IMR-90 (cell line): ENCODE measurements at regions not wholly inside any gene's neighbourhood (a gene's known extent, or its start where the extent isn't known, plus 50 kb on each side); places are given as distances from the start of the nearest gene placed in this dataset.

ENCODE experiments used
- ATAC-seq: fragments of 200-7000 bp; cut with Tn5 transposase; 2 replicates; pipeline ENCODE4 v1.9.1; 2020; ENCODE audit warnings: low read depth, mild to moderate bottlenecking, moderate library complexity
- BruUV-seq: library from RNA; stranded (reverse); fragments of 400-500 nt; replicated peaks from 2 replicates; lab custom pipeline; 2021; lab: Mats Ljungman, UMichigan
- CTCF ChIA-PET: fragments of 300-600 bp; formaldehyde crosslinking; extraction: SDS; loops from one replicate; lab custom pipeline; 2021; ENCODE audit warnings: antibody characterized with exemption; lab: Yijun Ruan, JAX
- POLR2A ChIA-PET: fragments of 300-600 bp; sonication (Branson Sonifier 250); formaldehyde crosslinking; loops from one replicate; lab custom pipeline; 2022; ENCODE audit warnings: antibody characterized with exemption; ENCODE audit not compliant: unreplicated experiment; lab: Charles Lee
- DNase-seq: peaks from one replicate; pipeline ENCODE4 v3.0.0; 2013
- H2AFZ ChIP-seq: replicated peaks from 2 replicates; pipeline ENCODE3; 2013; ENCODE audit warnings: low read length, mild to moderate bottlenecking; ENCODE audit not compliant: poor library complexity
- H2AK5ac ChIP-seq: 2 replicates; pipeline ENCODE4 v1.6.1; 2013; ENCODE audit warnings: low read depth, low read length, inconsistent platforms
- H2AK9ac ChIP-seq: replicated peaks from 2 replicates; pipeline ENCODE3; 2013; ENCODE audit warnings: mild to moderate bottlenecking, low read depth, low read length, moderate library complexity; ENCODE audit not compliant: poor library complexity
- H2BK120ac ChIP-seq: 2 replicates; pipeline ENCODE4 v1.6.1; 2013; ENCODE audit warnings: low read depth, low read length, inconsistent platforms
- H2BK15ac ChIP-seq: 3 replicates; pipeline ENCODE4 v1.6.1; 2013; ENCODE audit warnings: low read depth, low read length, inconsistent platforms
- H2BK20ac ChIP-seq: 2 replicates; pipeline ENCODE4 v1.6.1; 2013; ENCODE audit warnings: low read depth, mild to moderate bottlenecking, inconsistent platforms, low read length, moderate library complexity
- H2BK5ac ChIP-seq: 2 replicates; pipeline ENCODE4 v1.6.1; 2013; ENCODE audit warnings: mild to moderate bottlenecking, low read depth, low read length, inconsistent platforms; ENCODE audit not compliant: poor library complexity, severe bottlenecking
- H3K14ac ChIP-seq: replicated peaks from 2 replicates; pipeline ENCODE4 v1.6.1; 2013; ENCODE audit warnings: low read depth, low read length, inconsistent platforms
- H3K18ac ChIP-seq: 2 replicates; pipeline ENCODE4 v1.6.1; 2013; ENCODE audit warnings: low read depth, low read length, control low read depth
- H3K23ac ChIP-seq: 2 replicates; pipeline ENCODE4 v1.6.1; 2013; ENCODE audit warnings: low read depth, low read length, inconsistent platforms
- H3K27ac ChIP-seq: 2 replicates; pipeline ENCODE4 v1.5.1; 2013; ENCODE audit warnings: mild to moderate bottlenecking, control low read depth, low read length; ENCODE audit not compliant: insufficient read depth
- H3K27me3 ChIP-seq: 2 replicates; pipeline ENCODE4 v1.6.1; 2013; ENCODE audit warnings: low read length; ENCODE audit not compliant: control insufficient read depth, insufficient read depth
- H3K36me3 ChIP-seq: 2 replicates; pipeline ENCODE4 v1.6.1; 2013; ENCODE audit warnings: low read length, mixed read lengths; ENCODE audit not compliant: control insufficient read depth, insufficient read depth
- H3K4ac ChIP-seq: 2 replicates; pipeline ENCODE4 v1.6.1; 2013; ENCODE audit warnings: low read depth, low read length, inconsistent platforms
- H3K4me1 ChIP-seq: 2 replicates; pipeline ENCODE4 v1.6.1; 2013; ENCODE audit warnings: low read length, mixed read lengths; ENCODE audit not compliant: control insufficient read depth, insufficient read depth
- H3K4me2 ChIP-seq: 2 replicates; pipeline ENCODE4 v1.6.1; 2013; ENCODE audit warnings: low read depth, mild to moderate bottlenecking, control low read depth, low read length, moderate library complexity
- H3K4me3 ChIP-seq: 2 replicates; pipeline ENCODE4 v1.5.1; 2013; ENCODE audit warnings: low read depth, mild to moderate bottlenecking, control low read depth, low read length, moderate library complexity; ENCODE audit not compliant: insufficient read depth
- H3K56ac ChIP-seq: 2 replicates; pipeline ENCODE4 v1.6.1; 2013; ENCODE audit warnings: low read length, inconsistent platforms; ENCODE audit not compliant: insufficient read depth; ENCODE audit errors: extremely low read depth
- H3K79me1 ChIP-seq, 2 experiments: 2 replicates each; pipeline ENCODE4 v1.6.1; 2013; ENCODE audit warnings: low read length in 2 of 2, inconsistent platforms in 1 of 2, low read depth in 1 of 2
- H3K9ac ChIP-seq: 2 replicates; pipeline ENCODE4 v1.6.1; 2013; ENCODE audit warnings: low read depth, low read length, control low read depth
- H3K9me1 ChIP-seq: 2 replicates; pipeline ENCODE4 v1.6.1; 2013; ENCODE audit warnings: low read length, inconsistent platforms; ENCODE audit not compliant: insufficient read depth
- H3K9me3 ChIP-seq: 2 replicates; pipeline ENCODE4 v1.6.1; 2013; ENCODE audit warnings: low read length; ENCODE audit not compliant: control insufficient read depth, insufficient read depth
- H4K20me1 ChIP-seq: 2 replicates; pipeline ENCODE4 v1.6.1; 2013; ENCODE audit warnings: low read length, inconsistent platforms; ENCODE audit not compliant: insufficient read depth
- H4K5ac ChIP-seq: 2 replicates; pipeline ENCODE4 v1.6.1; 2013; ENCODE audit warnings: mild to moderate bottlenecking, low read depth, low read length, control low read depth
- H4K8ac ChIP-seq, 2 experiments: 2 replicates each; pipeline ENCODE4 v1.6.1; 2013; ENCODE audit warnings: low read depth in 2 of 2, low read length in 2 of 2, control low read depth in 1 of 2, inconsistent platforms in 1 of 2
- H4K91ac ChIP-seq: 2 replicates; pipeline ENCODE4 v1.6.1; 2013; ENCODE audit warnings: low read depth, low read length, inconsistent platforms; ENCODE audit not compliant: insufficient read depth
- BHLHE40 ChIP-seq: fragments of 150-350 bp; IDR thresholded peaks from 2 replicates; pipeline ENCODE4 v1.6.1; 2016; ENCODE audit warnings: mild to moderate bottlenecking, low read depth, low read length
- FOS ChIP-seq: fragments of 150-350 bp; IDR thresholded peaks from 2 replicates; pipeline ENCODE4 v1.6.1; 2016; ENCODE audit warnings: low read depth, low read length
- MAFK ChIP-seq: IDR thresholded peaks from 2 replicates; pipeline ENCODE4 v1.6.1; 2012; ENCODE audit warnings: low read depth, low read length, improper control_type of control experiment
- MAZ ChIP-seq: IDR thresholded peaks from 2 replicates; pipeline ENCODE4 v1.6.1; 2012; ENCODE audit warnings: low read depth, mild to moderate bottlenecking, low read length, improper control_type of control experiment, moderate library complexity, borderline replicate concordance
- MXI1 ChIP-seq: IDR thresholded peaks from 2 replicates; pipeline ENCODE4 v1.6.1; 2012; ENCODE audit warnings: low read depth, mild to moderate bottlenecking, low read length, moderate library complexity, borderline replicate concordance
- NFE2L2 ChIP-seq: fragments of 150-350 bp; IDR thresholded peaks from 2 replicates; pipeline ENCODE4 v1.6.1; 2016; ENCODE audit warnings: low read depth, mild to moderate bottlenecking, low read length
- POLR2A ChIP-seq: IDR thresholded peaks from 2 replicates; pipeline ENCODE4 v1.6.1; 2012; ENCODE audit warnings: mild to moderate bottlenecking, low read depth, low read length
- RAD21 ChIP-seq: IDR thresholded peaks from 2 replicates; pipeline ENCODE4 v1.6.1; 2012; ENCODE audit warnings: low read length, improper control_type of control experiment
- RFX5 ChIP-seq: IDR thresholded peaks from 2 replicates; pipeline ENCODE4 v1.8.0; 2012; ENCODE audit warnings: low read depth, mild to moderate bottlenecking, low read length, moderate library complexity
- SMC3 ChIP-seq: fragments of 150-350 bp; IDR thresholded peaks from 2 replicates; pipeline ENCODE4 v1.6.1; 2016; ENCODE audit warnings: low read depth, mild to moderate bottlenecking, antibody characterized with exemption, low read length, moderate library complexity
- WGBS, 2 experiments: methylation state at CpG; one replicate each; pipeline versions ENCODE4 v1.1.5 to v1.1.7; 2013; ENCODE audit warnings: missing lambda C conversion rate in 2 of 2; ENCODE audit not compliant: insufficient read length in 1 of 2; ENCODE audit errors: extremely low coverage in 2 of 2; 5-methylcytosine and 5-hydroxymethylcytosine counted together
- dilution Hi-C: fragments of 300-500 bp; cut with HindIII; formaldehyde crosslinking; loops from one replicate; pipeline ENCODE4 v1.14.3; 2018; ENCODE audit warnings: low sequenced_read_pairs; ENCODE audit not compliant: unreplicated experiment
- in situ Hi-C: fragments of 300-500 bp; cut with MboI; formaldehyde crosslinking; loops from 3 replicates; pipeline ENCODE4 v1.14.3; 2019; ENCODE audit warnings: low sequenced_read_pairs, inconsistent platforms, mixed read lengths
- intact Hi-C: fragments of 100-400 bp; cut with micrococcal nuclease; formaldehyde crosslinking; loops from 2 replicates; pipeline ENCODE4 v1.10.0; 2022
- TF ChIP-seq, protein P1 (sequence below): fragments of 150-350 bp; IDR thresholded peaks from 2 replicates; pipeline ENCODE4 v1.6.1; 2017; ENCODE audit warnings: mild to moderate bottlenecking, antibody characterized with exemption, low read length, low read depth
- TF ChIP-seq, protein P2 (sequence below): conservative IDR thresholded peaks from 2 replicates; pipeline ENCODE4 v1.5.1; 2012; ENCODE audit warnings: mild to moderate bottlenecking, low read depth, low read length, improper control_type of control experiment
- TF ChIP-seq, protein P3 (sequence below): fragments of 150-350 bp; IDR thresholded peaks from 2 replicates; pipeline ENCODE4 v1.6.1; 2016; ENCODE audit warnings: low read depth, mild to moderate bottlenecking, low read length, moderate library complexity, borderline replicate concordance

DNA sequence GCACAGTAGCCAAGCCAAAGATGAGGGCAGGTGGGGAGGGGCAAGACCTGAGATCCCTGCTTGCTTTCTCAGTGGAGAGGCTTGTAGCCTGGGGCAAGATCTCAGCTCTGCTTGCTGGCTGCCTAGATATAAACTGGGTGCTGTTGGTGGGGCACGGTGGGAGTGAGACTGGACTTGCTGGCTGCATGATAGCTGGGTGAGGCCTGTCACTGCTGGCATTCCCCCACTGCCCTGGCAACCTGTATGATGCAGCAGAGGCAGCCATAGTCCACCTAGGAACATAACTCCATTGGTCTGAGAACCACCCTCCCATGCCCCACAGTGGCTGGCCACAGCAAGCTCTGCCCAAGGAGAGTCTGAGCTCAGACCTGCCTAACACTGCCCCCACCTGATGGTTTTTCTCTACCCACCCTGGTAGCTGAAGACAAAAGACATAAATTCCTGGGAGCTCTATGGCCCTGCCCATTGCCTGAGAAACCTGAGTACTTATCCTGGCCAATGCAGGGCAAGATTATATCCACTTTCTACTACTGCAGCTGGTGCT lies 261.9 kb upstream of the DEPDC1 start:
- ChIA-PET CTCF (no interaction called here), POLR2A (no interaction called here)
- no peaks in the 10 kb centered on the region for H3K36me3 ChIP-seq
- no peaks in the 10 kb centered on the region for H3K27me3 ChIP-seq
- dilution Hi-C loops = no loop called here
- no peaks in the 10 kb centered on the region for H3K79me1 ChIP-seq
- ATAC-seq (no peak), DNase-seq (no peak)
- H3K18ac ChIP-seq = no peak overlapping the region
- no peak overlapping the region for H2BK20ac ChIP-seq
- H2AK9ac ChIP-seq = no peak overlapping the region
- 0 out of 2 replicates have a peak, but pooled peaks cover 4% of the 10 kb centered on the region for H3K9me3 ChIP-seq
- no peak overlapping the region for H2BK5ac ChIP-seq
- no peak overlapping the region for H4K8ac ChIP-seq
- no peak overlapping the region for H3K4me3 ChIP-seq
- TF ChIP-seq SMC3 (no peak), BHLHE40 (no peak), MAFK (no peak), RAD21 (no peak), NFE2L2 (no peak), POLR2A (no peak), MXI1 (no peak), RFX5 (no peak), FOS (no peak), MAZ (no peak)
- TF ChIP-seq, protein P1, sequence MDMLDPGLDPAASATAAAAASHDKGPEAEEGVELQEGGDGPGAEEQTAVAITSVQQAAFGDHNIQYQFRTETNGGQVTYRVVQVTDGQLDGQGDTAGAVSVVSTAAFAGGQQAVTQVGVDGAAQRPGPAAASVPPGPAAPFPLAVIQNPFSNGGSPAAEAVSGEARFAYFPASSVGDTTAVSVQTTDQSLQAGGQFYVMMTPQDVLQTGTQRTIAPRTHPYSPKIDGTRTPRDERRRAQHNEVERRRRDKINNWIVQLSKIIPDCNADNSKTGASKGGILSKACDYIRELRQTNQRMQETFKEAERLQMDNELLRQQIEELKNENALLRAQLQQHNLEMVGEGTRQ = no peak
- TF ChIP-seq, protein P2, sequence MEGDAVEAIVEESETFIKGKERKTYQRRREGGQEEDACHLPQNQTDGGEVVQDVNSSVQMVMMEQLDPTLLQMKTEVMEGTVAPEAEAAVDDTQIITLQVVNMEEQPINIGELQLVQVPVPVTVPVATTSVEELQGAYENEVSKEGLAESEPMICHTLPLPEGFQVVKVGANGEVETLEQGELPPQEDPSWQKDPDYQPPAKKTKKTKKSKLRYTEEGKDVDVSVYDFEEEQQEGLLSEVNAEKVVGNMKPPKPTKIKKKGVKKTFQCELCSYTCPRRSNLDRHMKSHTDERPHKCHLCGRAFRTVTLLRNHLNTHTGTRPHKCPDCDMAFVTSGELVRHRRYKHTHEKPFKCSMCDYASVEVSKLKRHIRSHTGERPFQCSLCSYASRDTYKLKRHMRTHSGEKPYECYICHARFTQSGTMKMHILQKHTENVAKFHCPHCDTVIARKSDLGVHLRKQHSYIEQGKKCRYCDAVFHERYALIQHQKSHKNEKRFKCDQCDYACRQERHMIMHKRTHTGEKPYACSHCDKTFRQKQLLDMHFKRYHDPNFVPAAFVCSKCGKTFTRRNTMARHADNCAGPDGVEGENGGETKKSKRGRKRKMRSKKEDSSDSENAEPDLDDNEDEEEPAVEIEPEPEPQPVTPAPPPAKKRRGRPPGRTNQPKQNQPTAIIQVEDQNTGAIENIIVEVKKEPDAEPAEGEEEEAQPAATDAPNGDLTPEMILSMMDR = no peak
- TF ChIP-seq, protein P3, sequence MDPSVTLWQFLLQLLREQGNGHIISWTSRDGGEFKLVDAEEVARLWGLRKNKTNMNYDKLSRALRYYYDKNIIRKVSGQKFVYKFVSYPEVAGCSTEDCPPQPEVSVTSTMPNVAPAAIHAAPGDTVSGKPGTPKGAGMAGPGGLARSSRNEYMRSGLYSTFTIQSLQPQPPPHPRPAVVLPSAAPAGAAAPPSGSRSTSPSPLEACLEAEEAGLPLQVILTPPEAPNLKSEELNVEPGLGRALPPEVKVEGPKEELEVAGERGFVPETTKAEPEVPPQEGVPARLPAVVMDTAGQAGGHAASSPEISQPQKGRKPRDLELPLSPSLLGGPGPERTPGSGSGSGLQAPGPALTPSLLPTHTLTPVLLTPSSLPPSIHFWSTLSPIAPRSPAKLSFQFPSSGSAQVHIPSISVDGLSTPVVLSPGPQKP = no peak
- no peaks in the 10 kb centered on the region for H3K9me1 ChIP-seq
- no peak overlapping the region for H3K23ac ChIP-seq
- H2BK120ac ChIP-seq = no peak overlapping the region
- H3K4me1 ChIP-seq = no peaks in the 10 kb centered on the region
- no peaks in the 10 kb centered on the region for H4K20me1 ChIP-seq
- H4K91ac ChIP-seq = no peak overlapping the region
- H2BK15ac ChIP-seq = no peak overlapping the region
- no peak overlapping the region for H4K5ac ChIP-seq
- no peak overlapping the region for H2AFZ ChIP-seq
- H3K9ac ChIP-seq = no peak overlapping the region
- H3K4ac ChIP-seq = no peak overlapping the region
- no TSS peak for BruUV-seq
- no CpG with 5 or more reads among the region's 1 CpG for WGBS, 2 experiments
- intact Hi-C loops = no loop called here
- H3K14ac ChIP-seq = no peak overlapping the region
- no peak overlapping the region for H3K4me2 ChIP-seq
- no peak overlapping the region for H2AK5ac ChIP-seq
- no peak overlapping the region for H3K27ac ChIP-seq
- in situ Hi-C loops = no loop called here
- no peak overlapping the region for H3K56ac ChIP-seq
